ENCODE measurements at regions not wholly inside any gene's neighbourhood (a gene's known extent, or its start where the extent isn't known, plus 50 kb on each side); places are given as distances from the start of the nearest gene placed in this dataset.

DNA sequence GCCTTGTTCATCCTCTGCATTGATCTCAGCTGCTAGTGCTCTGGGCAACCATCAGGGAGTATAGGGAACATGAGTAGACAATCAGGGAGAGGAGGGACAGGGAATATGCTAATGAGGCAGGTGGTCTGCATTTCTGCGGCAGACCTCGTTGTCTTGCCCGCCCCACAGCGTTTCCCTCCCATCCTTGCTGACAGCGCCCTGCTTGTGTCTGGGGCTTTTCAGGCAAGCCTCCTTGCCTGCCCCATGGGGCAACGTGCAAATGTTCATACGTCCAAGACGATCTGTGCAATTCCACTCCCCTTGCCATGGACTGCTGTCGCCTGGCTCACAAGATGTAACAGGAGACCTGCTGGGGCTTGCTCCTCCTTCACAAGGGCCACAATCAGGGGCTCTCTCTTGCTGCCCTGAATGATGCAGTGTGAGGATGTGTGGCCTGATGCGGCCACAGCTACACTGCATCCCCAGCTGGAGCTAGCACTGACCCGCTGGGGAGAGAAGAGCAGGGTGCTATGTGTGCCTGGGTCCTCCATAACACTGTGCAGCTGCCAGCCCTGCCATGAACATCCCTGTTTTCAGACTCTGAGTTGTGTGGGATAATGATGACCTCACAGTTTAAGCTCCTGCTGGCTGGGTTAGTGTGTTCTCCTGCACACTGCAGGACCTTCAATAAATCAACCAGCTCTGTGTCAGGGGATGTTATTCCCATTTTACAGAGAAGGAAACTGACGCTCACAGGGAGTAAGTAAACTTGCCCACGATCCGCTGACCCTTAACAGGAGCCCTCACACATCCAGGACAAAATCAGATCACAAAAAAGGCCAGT is 211.3 kb downstream of the KLF13 start:
- no peak for DNase-seq (ENCODE audit: extremely low read depth, low read depth)
- TF ChIP-seq CTCF (IDR thresholded peaks at IDR 0.05; ENCODE audit: low read depth, low read length), result no peak

- no peak for TF ChIP-seq CTCF (IDR thresholded peaks at IDR 0.05; ENCODE audit: low read depth, low read length)
- no peak for DNase-seq (ENCODE audit: extremely low read depth, low read depth)
These were observed 214.0 kb downstream of the KLF13 start for GRCh38 chr15:31540633-31541032.

- DNase-seq (ENCODE audit: extremely low read depth, low read depth), result no peak
- TF ChIP-seq CTCF (IDR thresholded peaks at IDR 0.05; ENCODE audit: low read depth, low read length), result no peak
These were observed 217.7 kb downstream of the KLF13 start for GRCh38 chr15:31544361-31544760.

- TF ChIP-seq CTCF (IDR thresholded peaks at IDR 0.05; ENCODE audit: low read depth, low read length), result no peak
- no peak for DNase-seq (ENCODE audit: extremely low read depth, low read depth)
These were observed 218.6 kb downstream of the KLF13 start for GRCh38 chr15:31545257-31545656.

GRCh38 chr15:31550211-31550977 is 223.8 kb downstream of the KLF13 start:
- TF ChIP-seq CTCF (IDR thresholded peaks at IDR 0.05; ENCODE audit: low read depth, low read length), result no peak
- no peak for DNase-seq (ENCODE audit: extremely low read depth, low read depth)

DNA sequence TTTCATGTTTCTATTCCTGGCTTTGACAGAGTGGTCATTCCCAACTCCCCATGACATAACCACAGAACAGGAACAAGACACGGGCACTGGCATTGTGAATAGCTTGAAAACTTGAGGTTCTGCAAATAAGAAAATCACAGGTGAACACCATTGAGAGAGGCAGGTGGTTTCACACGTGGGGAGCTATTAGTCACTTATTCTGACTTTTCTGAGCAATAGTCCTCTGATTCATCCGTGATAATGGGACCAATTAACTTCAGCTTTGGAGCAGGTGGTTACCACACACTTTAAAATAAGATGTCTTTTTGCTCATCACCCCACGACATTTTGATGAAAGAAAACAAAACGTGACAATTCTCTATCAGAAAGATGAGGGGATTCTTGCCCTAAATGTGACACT is 224.7 kb downstream of the KLF13 start:
- TF ChIP-seq CTCF (IDR thresholded peaks at IDR 0.05; ENCODE audit: low read depth, low read length), result no peak
- no peak for DNase-seq (ENCODE audit: extremely low read depth, low read depth)

DNA sequence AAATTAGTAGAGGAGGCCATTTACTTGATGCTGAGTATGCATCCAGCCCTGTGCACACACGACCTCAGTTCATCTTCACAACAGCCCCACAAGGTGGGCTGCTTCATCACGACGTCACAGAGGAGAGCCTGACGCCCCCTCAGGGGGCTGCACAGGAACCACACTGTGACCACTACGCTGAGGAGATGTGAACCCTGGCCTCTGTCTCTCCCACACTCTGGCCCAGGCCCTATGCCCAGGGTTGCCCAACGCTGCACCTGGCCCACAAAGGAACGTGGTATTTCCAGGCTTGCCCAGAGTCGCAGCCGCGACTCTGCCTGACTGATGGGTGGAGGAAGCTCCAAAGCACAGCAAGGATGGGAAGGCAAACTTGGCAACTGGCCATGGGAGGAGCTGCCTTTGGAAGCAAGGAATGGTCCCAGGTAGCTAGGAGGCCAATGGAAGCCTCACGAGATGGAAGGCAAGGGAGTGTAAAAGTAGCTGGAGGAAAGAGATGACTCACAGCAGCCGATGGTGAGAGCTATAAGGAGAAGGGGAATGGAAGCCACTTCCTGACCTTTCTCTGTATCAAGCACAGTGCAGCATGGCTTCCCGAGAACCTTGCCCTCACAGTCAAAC is 226.0 kb downstream of the KLF13 start:
- no peak for TF ChIP-seq CTCF (IDR thresholded peaks at IDR 0.05; ENCODE audit: low read depth, low read length)
- DNase-seq (ENCODE audit: extremely low read depth, low read depth), result no peak

Measured in AG09319 (cell line).